ENCODE measurements at regions not wholly inside any gene's neighbourhood (a gene's known extent, or its start where the extent isn't known, plus 50 kb on each side); places are given as distances from the start of the nearest gene placed in this dataset.

DNA sequence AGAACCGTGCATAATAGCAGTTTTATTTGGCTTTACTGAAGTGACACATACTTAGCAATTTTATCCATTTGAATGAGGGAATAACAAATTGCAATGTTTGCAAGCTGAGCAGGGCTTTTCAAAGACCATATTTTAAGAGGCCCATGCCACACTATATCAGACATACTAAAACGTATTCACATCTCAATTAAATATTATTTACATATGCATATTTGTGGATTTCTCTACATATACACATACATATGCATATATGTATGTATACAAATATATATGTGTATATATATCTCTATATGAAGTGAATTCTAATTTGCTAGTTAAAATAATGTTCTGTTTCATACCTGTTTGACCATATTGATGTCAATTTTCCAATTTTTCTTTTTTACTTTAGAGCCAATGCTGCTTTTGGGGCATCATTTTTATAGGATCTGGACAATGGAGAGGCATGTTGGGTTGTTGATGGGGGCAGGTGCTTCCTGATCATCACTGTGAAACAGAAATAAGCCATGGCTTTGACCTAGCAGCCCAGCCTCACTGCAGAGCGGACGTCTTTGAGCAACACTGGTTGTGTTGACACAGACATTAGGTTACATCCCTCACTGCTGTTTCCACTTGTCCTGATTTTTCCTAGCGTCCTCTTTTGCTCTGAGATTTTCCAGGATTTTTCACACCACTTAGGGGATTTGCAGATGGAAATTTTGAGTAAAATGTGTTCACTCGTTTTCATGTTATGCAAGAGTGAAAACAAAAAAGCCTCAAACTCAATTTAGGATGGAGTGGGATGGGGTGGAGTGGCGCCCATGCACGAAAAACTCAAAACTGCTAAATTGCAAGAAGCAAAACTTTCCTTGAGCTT, 56.9 kb downstream of the RDH14 start:
- DNase-seq (ENCODE audit: low spot score) = no peak

DNA sequence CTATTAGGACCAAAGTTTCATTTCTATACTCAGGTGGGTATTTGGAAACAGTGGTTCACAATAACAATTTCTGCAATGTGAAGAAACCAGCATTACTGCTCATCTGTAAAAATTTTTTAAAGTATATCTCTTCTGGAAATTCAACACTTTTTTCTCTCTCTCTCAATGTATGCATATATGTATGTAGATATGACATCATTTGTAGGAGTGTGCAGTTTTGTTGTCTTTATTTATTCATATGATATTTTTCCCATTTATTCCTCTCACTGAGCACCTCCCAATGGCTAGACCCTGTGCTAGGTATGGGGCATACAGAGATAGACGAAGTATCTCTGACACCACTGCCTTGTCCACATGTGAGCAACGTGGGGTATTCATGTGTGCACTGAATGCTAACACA, 58.3 kb downstream of the RDH14 start:
- DNase-seq (ENCODE audit: low spot score) = no peak

DNA sequence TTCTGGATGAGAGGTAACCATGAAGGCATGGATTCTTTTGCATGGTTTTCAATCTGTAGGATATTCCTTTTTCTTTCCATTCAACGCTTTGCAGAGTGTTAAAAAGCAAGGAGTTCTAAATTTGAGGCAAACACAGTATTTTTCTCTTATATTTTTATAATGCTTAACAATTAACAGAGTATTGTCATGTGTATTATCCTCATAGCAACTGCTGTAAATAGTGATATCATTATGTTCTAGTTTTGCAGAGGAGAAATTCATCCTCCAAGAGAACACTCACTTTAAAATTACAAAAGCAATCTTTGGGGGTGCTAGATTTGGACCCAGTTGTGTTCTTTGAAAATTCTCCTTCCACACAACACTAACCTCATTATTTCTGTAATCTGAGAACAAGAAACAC, 58.7 kb downstream of the RDH14 start:
- DNase-seq (ENCODE audit: low spot score) = no peak

DNA sequence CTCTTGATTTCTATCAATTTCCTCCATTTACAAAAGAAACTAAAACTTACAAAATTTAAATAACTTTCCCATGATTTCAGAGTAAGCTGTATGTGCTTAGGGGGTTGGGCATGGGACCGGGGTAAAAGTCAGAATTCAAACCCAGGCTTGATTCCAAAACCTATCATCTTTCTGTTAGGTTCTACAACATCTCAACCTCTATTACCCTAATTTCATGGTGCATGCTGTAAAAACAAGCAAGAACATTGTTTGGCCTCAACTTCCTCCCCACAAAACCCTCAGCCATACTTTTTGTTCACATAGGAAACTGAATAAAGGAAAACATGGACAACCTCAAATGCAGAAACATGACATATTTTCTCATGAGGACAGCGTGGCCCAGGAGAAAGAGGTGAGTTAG, 59.3 kb downstream of the RDH14 start:
- DNase-seq (ENCODE audit: low spot score) = no peak

DNA sequence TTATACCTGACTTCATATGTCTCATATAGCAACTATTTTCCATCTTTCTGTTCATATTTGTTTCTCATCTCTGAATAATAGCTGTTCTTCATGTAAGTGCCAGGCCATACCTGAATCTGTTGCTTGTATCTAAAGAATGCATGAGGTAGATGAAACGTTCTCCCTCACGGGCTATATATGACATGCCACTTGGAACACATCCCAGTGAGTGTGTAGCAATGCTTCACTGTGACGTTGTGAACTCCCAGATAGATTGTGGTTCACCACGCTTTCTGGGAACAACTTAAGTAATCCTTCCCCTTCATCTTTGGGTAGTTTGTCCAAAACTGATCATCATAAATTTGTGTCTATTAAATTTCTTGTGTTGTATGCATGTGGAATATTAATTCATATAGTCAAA, 60.1 kb downstream of the RDH14 start:
- DNase-seq (ENCODE audit: low spot score) = peak; percentile 18

DNA sequence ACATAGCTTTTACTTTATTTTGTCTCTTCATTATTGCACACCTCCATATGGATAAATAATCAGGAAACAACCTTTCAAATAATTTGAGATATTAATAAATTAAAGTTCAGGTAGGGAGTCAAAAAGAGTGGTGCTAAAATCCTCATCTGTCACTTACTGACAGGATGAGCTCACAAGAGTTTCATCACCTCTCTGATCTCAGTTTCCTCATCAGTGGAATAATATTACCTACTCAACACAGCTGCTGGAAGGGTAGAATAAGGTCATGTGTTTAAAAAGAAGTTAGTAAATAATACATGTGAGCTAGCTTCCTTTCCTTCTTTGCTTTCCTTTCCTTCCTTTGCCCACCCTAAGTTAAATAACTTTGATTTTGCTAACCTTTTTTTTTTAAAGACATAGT, 61.9 kb downstream of the RDH14 start:
- DNase-seq (ENCODE audit: low spot score) = no peak

DNA sequence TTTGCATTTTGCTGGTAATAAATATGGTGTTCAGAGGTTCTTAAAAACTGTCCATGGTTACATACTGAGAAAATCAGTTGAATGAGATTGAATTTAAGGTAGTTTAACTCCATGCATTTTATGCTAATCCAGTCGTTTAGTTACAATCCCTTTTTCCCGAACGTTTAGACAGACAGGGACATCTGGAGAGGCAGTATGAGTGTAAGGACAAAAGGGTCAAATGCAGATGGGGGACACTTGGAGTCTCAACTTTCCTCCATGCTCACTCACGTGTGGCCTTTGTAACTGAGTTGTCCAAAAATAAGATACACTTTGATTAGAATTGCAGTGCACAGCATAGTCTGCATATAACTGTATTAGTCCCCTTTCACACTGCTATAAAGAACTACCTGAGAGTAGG, 63.9 kb downstream of the RDH14 start:
- no peak for DNase-seq (ENCODE audit: low spot score)

DNA sequence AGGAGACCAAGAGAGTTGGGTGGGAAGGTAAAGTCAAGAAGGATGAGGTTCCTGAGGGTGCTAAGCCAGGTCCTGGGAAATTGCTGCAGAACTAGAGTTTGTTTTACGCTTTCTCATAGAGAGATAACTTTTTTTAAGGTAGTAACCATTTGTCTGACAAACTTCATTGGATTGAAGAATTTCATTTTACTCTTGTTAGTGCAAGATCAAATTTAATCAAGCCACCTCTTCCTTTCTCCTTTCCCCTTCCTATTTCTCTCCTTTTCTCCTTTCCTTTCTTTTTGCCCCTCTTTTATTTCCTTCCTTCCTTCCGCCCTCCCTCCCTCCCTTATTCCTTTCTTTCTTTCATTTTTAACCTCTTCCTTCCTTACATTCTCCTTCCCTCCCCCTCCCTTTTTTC, 65.4 kb downstream of the RDH14 start:
- no peak for DNase-seq (ENCODE audit: low spot score)

DNA sequence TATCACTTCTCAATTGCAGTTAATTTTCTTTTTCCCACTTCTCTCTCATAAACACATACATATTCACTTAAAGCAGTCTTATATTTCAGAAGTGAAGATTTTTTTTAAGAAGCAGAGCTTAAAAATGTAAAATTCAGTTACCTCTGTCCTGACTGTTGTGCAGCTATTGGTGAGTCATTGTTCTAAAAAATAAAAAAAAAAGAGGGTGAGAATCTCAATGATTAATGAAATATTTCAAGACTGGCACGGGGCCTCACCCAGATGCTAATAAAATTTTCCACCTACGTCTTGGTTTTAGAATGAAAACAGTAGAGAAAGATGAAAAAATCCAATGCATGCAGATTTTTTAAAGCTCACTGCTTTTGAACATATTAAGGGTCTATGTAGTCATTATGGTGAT, 67.7 kb downstream of the RDH14 start:
- no peak for DNase-seq (ENCODE audit: low spot score)

DNA sequence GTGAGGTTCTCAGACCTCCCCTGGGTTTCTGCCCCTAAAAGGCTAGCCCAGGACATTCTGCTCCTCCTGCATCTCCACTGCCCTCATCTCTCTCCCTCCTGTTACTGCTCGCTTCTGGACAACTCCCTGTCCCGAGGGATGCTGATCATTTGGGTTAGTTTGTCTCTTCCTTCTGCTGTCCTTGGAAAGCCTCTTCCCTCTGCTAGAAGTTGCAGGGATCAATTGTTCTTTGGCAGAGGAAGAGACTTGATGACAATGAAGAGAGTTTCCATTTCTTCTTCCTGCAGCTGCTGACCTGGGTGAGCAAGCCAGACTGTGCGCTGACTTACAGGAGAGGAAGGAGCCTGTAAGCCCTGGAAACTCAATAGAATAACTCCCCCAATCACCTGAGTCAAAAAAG, 68.9 kb downstream of the RDH14 start:
- DNase-seq (ENCODE audit: low spot score) = no peak

DNA sequence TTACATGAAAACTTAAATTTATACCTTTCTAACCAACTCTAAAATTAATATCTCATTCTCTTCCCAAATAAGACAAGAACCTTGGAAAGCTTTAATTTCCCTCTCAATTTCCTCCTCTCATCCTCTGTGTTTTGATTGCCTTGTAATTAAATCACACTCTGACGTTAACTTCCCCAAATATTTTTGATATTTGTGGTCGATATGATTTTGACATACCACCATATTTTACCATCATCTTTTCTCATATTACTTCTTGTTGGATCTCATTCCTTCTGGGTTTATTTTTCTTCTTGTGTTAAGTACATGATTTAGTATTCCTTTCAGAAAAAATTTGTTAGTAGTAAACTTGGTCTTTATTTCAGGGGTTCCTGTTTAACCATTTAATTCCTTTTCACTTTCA, 69.6 kb downstream of the RDH14 start:
- DNase-seq (ENCODE audit: low spot score) = no peak

DNA sequence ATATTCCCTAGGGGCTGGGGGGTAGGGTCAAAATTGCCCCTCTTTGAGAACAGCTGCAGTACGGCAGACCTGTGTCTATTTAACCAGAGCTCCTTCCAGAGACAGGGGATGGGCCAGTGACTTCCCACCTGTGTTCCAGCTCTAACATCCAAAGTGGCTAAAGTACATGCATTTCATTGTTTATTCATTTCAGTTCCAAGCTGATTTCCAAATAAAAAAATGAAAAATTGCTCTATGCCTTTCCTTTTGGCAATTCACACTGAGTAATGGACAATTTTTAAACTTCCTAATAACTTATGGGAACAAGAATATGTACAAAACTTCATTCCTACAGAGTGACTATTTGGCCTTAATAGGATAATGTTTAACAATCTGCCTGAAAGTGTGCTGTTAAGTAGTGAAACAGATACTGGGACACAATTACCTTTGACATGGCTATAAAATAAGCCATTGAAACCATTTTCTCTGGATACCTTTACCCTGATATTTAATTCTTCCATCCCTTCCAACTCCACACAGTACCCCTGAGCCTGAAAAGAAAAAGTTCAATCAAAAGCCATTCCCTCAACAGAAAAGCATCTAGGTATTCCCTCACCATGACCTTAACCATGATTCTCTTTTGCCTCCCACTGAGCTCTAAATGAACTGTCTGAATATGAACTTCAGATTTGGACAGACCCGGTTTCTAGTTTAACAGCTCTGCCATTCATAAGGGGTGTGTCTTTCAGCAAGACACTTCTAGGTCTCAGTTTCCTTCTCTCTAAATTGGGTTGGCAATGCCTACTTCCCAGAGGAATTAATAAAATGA, 73.1 kb downstream of the RDH14 start:
- no peak for DNase-seq (ENCODE audit: low spot score)

DNA sequence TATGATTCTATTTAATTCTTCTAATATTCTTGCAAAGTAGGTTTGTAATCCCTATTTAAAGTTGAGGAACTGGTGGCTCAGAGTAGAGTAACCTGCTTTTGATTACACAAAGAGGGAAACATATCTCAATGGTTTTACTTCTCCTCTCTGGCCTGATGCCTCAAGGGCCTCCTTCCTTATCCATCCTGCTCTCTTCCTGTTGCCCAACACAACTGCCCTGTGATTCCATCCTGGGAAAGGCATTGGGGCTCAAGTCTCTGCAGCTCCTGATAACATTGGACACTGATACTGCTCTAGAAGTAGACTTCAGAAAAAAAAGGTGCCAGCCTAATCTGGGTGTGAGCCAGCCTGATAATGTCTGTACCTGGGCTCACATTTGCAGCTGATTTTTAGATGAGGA, 75.8 kb downstream of the RDH14 start:
- no peak for DNase-seq (ENCODE audit: low spot score)

DNA sequence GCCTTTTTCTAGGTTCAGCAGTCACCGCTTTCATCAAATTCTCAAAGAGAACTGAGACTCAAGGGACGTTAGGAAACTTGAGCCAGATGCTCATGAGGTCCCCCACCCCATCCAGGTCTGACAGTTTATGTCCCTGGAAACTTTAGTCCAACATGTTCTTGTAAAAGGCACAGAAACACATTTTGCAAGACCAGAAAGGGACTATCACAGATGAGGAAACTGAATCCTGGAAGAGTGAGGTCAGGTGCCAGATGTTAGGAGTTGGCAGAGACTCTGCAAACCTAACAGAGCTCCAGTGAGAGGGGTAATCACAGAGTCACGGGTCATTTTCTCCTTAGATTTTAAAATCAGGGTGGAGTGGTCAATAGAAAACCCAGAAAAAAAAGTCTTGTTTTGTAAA, 76.6 kb downstream of the RDH14 start:
- no peak for DNase-seq (ENCODE audit: low spot score)

DNA sequence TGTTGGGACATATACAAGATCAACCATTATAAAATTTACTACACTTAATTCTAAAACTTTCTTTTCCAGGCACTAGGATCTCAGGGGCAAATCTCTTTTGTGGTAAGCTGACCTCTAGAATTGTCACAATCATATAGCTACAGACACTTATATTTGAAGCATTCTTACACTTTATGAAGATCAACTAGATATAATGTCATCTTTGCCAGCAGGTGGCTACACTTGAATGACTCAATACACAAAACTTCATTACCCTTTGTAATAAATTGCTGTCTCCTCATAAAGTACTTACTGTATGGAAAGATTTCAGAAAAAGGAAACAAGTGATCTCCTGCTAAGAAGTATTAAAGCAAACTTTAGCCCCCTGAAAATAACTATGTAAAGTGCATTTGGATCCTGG, 77.8 kb downstream of the RDH14 start:
- no peak for DNase-seq (ENCODE audit: low spot score)

DNA sequence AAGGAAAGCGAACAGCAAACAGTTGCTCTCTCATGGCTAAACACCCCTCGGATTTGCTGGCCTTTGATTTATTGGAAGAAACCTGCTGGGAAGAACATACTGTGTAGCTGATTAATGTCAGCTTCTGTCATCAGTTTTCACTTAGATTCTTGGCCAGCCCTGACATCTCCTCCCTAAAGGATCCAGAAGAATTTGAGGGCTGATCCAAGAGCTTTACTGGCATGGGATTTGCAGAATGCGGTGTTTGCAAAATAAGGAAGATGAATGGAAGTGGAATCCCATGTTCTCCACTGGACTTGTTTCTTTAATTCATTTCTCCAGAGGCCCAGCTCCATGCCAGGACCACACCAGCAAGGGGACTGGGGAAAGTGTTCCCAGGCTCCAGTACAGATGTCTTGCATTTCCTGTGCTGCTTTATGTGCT, 80.5 kb downstream of the RDH14 start:
- DNase-seq (ENCODE audit: low spot score) = peak; percentile 96

DNA sequence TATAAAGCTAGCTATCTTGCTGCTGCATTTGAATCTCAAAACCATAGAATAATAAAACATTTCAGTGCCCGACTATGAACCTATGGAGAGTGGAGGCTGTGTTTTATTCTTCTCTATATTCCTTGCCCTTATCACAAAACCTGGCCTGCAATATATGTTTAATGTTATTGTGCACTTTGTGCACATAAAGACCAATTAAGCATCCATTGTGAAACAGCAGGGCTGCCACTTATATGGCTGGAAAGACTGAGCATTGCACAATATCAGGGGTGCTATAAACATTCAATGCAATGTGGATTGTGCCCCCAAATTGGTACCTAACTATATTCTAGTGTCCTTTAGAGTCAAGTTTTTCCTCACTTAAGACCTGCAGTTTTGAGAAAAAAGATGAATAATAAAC, 83.2 kb downstream of the RDH14 start:
- no peak for DNase-seq (ENCODE audit: low spot score)

DNA sequence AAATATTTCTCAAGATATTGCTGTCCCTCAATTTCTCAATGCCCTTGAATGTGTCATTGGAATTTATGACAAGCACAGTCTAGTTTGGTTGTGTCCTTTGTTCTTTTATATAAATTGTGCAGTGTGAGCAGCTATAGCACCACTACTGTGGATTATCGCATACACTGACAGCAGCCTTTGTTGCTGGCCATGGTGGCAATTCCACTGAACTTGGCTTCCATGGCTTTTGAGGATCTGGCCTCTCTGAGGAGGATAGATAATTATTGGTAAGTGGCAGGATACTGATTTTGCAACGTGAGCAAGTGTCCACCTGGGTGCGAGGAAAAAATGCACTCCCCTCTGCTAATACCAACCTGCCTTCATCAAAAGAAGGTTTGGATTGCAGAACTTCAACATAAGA, 84.0 kb downstream of the RDH14 start:
- DNase-seq (ENCODE audit: low spot score) = no peak

DNA sequence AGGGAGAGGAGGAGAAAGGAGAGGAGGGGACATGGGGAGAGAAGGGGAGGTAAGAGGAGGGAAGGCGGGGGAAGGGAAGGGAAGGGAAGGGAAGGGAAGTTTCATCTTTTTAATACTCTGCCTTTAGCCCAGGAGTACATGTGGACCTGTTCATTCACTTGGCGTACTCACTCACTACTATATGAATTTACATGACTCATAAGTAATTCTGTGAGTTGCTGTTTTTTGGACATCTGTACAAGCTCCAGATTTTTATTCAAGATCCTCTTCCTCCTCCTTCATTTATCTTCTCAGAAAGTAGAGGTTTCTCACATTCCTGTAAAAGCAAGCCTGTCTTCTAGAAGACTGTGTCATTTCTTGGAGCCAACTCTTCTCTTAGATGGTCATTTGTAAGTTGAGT, 84.6 kb downstream of the RDH14 start:
- DNase-seq (ENCODE audit: low spot score) = peak; percentile 50

DNA sequence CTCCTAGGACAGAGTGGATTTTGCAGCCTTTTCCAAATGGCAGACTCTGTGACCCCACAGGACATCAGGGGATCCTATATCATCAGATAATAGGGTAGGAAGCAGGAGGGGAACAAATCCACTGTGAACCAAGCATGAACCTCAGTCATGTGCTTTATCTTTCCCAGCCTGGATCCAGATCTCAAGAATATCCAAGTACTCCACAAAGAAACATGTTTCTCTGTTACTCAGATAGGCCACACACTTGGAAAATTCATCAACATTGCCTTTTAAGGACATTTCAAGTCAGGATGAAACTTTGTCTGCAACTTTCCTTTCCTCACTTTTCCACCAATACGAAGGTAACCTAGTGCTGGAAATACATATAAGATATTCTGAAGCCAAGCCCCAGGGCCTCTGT, 85.8 kb downstream of the RDH14 start:
- peak; percentile 27 for DNase-seq (ENCODE audit: low spot score)

DNA sequence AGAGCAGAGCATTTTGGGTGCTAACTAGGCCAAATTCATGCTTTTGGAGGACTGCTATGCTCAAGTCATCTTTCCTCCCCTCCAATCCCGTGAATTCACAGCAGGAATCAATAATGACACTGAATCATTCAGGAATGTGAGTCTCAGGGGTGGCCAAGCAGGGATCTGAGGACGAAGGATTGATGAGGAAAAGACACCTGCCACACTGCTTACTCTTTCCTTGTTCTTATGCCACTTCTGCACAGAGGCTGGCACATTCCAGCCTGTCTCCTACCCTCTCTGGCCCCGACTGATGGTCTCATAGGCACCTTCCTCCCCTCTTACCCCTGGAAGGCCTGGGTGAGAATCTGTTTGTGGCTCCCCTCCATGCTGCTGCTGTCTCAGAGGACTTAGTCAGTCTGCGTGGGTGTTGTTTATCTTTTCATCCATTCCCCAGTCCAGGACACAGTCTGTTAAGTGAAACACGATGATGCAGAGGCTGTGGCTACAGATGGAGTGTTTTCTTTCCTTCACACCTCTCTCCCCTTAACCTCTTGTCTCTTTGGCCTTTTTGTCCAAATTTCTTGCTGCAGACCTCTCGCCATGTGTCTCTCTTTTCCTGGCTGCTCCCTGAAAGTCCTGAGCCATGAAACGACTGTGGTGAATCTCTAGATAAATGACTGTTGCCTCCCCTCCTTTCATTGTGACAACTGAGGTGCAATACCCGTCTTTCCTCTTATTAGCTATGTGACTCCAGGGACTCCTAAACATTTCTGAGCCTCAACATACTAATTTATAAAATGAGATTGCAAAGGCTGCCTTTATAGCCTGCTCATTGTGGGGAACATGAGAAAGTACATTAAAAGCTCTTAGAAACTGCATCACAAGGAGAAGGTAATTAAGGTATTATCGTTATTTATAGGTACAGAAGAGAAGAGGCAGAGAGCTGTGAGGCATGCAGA, 86.9 kb downstream of the RDH14 start:
- DNase-seq (ENCODE audit: low spot score) = no peak

DNA sequence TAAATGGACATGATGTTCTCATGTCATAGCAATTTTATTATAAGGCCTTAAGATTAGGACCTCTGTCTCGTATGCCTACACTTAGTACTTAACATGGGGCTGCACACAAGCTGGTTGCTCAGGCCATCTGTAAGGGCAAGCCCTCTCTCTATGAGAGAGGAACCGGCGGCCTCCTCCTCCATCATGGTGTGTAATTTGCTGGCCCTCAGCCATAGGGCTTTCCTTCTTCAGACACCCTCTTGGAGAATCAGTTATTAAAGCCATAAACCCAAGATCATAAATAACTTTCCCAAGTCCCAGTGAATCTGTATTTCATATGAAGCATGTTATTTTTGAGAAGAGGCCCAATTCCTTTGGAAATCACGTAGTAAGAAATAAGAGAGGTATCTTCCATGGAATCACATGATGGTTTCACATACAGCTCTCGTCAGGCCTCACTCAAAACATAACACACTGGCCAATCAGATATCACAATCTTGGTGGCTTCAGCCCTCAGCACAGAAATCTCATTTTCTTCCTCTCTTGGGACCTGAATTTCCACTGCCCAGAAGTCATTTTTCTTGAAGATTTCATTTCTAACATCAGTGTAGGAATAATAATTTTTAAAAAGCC, 92.6 kb downstream of the RDH14 start:
- DNase-seq (ENCODE audit: low spot score) = peak; percentile 42
